Limb (tissue), 2 donors: ENCODE measurements at regions not wholly inside any gene's neighbourhood (a gene's known extent, or its start where the extent isn't known, plus 50 kb on each side); places are given as distances from the start of the nearest gene placed in this dataset.

Source experiments
- DNase-seq, 2 donors: peaks; one replicate each; pipeline ENCODE4 v3.0.0-alpha.2; 2016; ENCODE audit errors: extremely low spot score in 2 of 2

DNA sequence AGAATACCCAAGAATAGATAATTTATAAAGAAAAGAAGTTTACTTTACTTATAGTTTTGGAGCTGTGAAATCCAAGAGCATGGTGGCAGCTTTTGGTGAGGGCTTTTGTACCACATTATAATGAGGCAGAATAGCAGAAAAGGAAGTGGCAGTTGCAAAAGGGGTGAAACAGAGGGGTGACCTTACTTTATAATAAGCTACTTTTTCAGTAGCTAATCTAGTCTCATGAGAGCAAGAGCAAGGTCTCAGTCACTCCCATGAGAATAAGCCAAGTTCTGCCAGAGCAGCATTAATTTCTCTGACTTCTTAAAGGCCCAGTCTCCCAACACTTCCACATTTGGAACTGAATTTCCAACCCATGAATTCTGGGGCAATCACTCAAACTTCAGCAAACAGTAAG lies 502.0 kb downstream of the GBA3 start:
- DNase-seq = no peak

DNA sequence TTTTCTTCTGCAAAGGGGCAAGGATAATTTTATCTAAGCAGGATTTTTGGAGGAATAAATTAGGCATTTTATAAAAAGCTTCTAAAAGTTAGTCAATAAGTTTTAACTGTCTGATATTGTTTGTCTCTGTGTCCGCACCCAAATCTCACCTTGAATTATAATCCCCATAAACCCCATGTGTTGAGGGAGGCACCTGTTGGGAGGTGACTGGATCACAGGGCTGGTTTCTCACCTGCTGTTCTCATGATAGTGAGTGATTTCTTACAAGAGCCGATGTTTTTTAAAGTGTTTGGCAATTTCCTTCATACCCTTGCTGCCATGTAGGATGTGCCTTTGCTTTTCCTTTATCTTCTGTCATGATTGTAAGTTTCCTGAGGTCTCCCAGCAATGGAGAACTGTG lies 481.4 kb downstream of the GBA3 start:
- DNase-seq = no peak

DNA sequence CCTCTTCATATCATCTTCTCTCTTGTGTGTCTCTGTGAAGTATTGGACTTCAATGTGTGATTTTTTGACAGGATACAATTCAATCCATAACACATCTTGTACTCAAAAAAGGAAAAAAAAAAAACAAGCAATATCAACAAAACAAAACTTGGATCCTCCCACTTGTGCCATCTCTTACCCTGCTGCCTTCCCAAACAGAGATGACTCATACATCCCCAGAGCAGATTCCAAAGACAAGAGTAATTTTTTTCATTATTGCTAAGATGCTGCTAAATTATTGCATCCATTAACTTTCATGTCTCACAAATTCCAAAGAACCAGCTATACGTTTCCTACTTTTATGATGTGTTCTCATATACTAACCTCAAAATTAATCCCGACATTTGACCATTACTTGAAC lies 479.2 kb downstream of the GBA3 start:
- DNase-seq = no peak

DNA sequence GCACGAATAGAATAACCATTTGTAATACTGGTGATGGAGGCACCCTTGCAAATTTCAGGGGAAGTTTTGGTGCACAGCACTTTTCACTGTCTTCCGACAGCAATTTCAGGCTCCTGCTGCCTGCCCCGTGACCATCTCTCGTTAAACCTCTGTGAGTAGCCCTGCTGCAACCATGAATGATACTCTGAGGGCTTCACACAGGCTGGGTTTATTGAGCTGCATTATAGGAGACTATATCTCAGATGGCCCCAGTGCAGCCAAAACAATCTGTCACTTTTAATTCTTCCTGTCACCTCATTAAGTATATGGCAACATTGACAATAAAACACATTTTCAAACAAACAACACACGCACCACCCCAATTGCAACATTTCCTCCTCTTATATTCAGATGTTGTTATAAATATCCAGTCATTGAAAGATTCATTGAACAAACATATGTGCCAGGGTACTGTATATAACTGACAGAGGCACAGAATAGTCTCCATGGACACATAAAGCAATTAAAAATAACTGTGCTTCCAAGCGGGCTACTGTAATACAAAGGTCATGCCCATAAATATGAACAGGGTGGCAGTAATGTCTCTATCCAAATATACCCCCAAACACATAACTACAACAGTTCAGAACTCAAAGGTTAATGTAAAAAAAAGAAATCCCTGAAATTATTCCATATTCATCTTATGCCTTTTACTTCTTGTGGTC lies 477.0 kb downstream of the GBA3 start:
- no peak for DNase-seq

DNA sequence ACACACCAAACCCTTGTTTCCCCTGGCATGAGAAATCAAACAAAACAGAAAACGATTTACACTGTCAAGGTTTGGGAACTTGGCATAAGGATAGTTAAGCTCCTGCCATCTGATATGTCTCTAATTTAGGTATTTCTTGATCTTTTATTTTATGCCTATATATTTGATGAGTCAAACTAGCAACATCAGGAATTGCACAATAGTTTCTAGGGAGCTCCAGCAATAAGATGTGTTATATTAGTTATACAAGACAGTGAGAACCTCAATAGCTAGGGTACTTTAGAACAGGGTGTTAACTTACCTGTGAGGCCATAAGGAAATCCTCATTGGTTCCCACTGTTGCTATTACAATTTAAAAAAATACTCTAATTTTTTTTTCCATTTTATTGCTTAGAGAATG lies 474.2 kb downstream of the GBA3 start:
- no peak for DNase-seq

DNA sequence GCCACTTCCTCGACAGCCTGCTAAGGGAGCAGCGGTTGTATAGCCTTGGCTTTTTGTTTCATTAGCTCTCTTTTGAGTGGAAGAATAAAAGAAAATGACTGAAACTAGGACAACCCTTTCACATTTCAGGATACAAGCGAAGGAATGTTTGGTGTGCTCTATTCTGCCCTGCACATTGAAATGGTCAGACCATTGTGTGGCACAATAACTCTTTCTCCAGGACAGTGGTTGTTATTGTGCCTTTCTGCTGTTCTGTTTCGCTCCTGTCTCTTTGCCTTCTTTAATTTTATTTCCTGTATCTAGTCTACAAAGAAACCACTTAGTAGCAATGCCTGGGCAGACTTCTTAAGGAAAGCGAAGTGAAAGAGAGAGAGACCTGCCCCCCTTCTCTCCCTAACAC lies 473.7 kb downstream of the GBA3 start:
- no peak for DNase-seq

DNA sequence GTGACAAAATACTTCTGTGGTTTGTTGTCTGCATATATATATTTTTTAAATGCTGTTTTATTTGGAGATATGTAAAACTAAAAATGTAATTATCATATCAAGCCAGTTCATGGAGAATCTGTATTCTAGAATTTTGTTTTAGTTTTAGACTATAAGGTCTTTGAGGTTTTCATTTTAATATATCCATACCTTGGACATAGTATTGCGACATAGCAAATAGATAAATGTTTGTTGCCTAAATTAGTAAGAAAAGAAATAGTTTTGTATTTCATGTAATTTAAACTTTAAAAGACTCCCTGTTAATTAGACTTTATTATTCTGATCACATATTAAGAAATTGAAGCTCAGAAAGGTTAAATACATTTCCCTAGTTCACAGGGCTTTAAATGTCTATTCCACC lies 472.9 kb downstream of the GBA3 start:
- no peak for DNase-seq

DNA sequence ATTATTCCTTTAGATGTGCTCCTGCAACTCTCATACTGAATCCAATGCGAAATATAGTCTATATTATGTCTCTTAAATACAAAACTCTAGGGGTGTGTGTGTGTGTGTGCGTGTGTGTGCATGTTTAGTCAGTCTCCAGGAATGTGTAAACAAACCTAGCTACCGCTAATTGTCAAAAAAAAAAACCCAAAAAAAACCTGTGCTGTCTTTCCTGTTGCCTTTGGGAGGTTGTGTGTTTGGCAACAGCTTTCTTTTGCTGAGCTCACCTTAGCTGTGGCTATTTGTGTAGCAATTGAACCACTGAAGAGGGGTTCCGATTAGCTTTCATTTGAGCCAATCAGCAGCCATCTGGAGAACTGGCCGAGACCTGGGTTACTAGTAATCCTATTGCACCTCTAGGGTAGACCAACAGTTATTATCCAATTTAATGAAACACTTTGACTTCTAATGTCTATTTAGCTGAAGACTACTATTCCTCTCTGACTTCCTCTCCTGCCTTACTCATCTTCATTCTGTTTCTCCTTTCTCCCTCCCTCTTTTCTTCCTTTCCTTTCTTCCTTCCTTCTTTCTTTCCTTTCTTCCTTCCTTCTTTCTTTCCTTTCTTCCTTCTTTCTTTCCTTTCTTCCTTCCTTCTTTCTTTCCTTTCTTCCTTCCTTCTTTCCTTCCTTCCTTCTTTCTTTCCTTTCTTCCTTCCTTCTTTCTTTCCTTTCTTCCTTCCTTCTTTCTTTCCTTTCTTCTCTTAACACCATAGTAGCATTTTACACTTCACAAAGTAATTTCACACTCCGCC lies 471.1 kb downstream of the GBA3 start:
- DNase-seq = no peak

DNA sequence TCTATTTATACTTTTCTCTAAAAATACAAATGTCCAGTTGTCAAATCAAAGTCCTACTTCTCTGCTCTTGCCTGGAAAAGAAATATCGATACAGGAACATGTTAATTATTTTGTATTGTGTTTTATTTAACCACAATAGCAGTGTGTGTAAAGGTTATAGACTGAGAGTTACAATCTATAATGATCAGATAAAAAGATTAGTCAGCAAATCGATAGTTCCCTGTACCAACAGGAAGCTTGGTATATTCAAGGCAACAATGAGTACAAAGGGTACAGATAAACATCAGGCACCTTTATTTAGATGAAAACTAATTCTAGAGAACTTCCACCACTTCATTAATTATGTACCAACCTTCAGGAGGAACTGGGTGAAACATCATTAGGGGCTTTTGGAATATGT lies 469.5 kb downstream of the GBA3 start:
- no peak for DNase-seq

DNA sequence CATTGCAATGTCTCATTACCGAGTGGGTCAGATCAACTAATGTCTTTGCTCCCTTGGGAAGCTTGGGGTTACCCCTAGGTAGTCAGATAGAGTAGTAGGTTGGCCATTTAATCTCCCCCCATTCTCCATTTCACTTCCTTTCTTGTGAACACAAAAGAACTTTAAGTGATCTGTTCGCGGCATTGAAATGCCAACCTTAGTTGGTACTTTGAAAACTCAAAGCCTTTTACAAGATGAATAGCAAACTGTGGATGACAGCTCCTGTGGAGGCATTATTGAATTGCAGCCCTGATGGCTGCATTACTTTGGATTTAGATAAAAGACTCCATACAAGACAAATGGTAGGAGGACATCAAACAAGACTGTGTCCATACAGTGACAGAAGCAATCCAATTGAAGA lies 469.1 kb downstream of the GBA3 start:
- no peak for DNase-seq

DNA sequence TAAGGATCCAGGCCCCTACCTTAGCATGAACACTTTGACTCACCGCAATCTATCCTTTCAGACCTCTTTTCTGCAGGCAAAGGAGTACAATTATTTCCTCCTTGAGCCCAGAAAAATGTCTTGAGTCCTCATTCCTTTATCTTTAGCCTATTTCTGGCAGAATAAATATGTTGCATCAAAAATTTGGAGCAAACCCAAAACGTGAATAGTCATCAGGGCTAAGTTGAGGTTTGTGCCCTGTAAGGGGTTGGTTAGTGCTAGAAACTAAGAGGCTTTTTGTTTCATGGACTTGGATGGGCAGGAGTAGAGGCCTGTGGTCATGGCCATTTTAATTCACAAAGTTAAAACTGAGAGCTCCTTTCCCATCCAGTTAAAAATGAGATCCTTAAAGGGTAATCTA lies 460.3 kb downstream of the GBA3 start:
- DNase-seq = no peak

DNA sequence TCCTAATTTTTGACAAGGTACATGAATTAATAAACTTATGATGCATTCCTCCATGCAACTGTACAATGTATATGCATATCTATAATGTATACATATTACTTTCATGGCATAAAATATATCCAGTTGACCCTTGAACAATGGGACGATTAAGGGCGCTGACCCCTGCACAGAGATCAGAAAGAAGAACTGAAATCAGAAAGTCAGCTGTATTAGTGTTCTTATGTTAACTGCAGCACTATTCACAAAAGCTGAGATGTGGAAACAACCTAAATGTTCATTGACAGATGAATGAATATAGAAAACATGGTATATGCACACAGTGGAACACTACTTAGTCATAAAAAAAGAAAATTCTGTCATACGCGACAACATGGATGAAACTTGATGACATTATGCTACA lies 457.1 kb downstream of the GBA3 start:
- DNase-seq = no peak

DNA sequence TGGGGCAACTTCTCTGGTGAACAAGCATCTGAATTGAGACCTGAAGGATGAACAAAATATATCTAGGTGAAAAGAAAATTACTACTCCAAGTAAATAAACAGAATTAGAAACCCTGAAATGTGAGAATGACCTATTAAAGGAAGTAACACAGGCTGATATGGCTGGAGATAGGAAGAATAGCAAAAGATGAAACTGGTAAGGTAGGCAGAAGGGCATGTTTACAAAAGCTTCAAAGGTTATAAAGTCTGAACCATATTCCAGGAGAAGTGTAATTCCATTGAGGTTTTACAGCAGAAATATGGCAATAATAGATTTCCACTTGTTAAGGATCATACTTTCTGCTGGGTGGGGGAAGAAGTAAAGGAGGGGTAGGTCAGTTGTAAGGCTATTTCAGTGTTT lies 452.0 kb downstream of the GBA3 start:
- DNase-seq = no peak

DNA sequence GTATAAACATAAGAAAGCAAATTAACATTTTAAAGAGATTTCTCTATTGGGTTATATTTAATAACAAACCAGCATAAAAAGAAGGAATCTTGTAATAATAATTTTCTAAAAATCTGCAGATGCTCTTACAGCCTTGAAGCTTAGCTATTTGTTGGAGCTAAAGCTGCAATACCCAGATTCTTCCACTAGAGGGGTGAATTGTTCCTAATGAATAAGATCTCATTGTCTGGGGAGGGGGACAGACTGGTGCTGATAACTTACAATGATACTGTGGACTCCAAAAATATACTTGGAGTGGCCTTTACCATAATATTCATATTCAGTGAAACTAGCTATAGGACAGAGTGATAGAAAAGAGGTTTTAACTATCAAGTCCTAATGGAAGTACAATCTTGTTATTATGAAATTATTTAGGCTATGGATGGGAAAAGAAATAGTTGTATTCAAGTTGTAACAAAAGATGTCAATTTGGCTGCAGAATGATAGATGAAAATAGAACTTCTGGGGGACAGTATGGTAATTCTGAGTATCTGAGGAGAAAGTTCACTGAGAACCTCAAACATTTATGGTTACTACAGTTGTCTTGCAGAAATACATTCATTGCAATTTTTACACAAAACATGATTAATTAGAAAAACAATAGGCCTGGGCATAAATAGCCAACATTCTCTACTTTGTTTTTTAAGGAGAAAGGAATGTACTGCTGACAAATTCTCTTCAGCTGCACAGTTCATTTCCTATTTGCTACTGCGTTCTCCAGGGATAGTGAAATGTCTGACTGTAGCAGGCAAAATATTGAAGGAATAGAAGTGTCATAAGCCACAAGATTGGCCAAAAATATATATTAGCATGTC lies 443.3 kb downstream of the GBA3 start:
- DNase-seq = peak in 1 of 2 donors; percentile 33

DNA sequence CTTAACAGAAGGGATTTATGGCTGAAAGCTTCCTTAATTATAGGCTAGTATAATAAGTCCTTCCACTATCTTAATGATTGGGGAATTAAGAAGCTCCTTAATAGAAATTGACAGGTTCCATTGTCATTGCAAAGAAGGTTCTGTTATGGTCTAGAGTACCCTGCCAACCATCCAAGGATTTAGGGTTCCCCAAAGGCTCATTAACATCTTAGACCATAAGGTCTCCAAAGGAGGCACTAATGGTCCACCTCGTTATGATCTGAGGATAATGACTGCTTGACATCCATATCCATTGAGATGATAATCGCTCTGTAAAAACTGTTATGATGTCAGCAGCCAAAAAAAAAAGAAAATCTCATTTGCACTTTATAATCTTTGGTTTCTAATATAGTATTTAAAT lies 441.6 kb downstream of the GBA3 start:
- no peak for DNase-seq

DNA sequence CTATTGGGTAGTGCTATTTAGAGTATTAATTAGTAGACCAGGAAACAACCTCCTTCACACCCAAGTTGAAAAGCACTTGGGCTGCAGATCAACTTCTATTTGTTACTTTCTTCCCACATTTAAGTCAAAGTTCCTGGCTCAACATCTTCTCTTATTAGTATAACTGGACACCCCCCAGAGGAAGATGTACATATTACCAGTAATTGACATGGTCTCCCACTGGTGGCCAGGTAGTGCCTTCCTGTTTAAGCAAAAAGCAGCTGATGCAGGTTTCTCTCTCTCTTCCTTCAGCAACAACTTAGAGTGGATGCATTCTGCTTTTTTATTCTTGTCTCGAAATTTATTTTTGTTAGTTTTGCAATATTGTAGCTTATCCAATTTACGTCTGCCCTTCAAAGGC lies 438.1 kb downstream of the GBA3 start:
- no peak for DNase-seq

DNA sequence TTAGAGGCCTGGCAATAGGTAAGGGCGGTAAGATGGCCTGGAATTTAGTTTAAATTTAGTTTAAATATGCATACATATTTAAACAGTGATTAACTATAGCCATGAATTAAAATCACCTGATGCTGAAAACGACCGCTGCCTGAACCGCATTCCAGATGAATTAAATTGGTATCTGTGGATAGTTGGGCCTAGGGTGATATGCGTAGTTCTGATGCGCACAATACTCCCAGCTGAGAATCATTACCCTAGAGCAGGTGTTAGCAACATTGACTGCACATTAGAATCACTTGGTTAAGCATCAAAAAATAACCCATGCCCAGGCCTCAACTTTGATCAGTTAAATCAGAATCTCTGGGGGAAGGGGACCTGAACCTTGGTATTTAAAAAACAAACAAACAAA lies 432.4 kb downstream of the GBA3 start:
- no peak for DNase-seq

DNA sequence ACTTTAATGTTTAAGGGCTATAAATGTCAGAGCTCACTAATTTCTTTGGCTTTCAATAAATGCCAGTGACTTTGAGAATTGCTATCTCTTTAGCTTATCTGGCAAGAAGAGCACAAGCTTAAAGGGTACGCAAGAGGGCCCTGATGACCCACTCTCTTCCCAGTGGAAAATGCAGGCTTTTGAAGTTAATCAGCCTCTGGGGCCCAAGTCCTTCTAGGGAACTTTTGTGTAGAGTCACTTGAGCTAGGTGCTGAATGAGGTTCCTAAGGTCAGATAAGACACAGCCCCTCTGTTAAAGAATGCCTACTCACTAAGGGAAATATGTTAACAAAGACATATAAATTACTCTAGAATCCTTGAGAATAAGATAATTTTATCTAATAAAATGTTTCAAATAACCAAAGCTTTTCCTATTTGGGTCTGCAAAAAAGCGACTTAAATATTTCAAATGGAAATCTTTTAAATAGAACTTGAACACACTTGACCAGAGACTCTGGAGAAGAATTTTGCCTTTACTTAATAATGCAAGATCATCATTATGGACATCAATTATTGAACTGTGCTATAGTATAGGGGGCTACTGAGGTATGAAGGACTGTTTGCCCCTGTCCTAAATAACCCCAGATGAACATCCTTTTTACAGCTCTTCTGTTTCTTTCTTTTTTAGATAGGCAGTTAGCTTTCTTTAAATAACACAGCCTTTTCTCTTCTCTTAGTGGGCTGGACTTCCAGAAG lies 430.1 kb downstream of the GBA3 start:
- no peak for DNase-seq

DNA sequence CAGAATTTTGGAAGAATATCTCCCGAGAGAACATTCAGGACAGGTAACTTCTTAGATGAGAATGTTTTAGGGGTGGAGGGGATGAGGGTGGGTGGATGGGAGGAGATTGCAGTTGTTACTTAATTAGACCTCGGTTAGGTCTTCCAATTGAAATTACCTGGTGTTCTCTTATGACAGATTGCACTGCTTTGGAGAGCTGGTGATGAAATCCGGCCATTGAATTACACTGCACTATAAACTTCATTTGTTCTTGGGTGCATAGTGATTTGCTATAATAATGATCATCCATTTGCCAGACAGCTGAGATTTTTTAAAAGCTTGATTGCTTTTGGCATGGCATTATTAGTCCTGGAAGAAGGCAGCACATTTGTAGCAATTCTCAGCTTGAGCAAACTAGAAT lies 427.6 kb downstream of the GBA3 start:
- DNase-seq = no peak

DNA sequence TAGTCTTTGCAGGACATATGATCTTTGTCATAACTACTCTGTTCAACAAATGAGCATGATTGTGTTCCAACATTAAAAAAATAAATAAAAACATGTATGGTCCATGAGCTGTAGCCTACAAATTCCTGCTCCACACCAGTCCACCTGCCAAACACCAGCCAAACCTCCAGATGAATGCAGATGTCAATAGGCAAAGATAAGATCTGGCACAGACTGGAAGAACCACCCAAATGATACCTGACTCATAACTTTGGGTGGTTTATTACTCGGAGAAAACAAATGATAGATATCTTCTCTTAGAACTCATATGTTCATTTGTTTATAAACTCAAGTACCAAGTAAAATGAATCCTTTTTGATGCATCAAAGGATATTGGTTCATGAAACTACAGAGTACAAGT lies 425.1 kb downstream of the GBA3 start:
- DNase-seq = no peak

DNA sequence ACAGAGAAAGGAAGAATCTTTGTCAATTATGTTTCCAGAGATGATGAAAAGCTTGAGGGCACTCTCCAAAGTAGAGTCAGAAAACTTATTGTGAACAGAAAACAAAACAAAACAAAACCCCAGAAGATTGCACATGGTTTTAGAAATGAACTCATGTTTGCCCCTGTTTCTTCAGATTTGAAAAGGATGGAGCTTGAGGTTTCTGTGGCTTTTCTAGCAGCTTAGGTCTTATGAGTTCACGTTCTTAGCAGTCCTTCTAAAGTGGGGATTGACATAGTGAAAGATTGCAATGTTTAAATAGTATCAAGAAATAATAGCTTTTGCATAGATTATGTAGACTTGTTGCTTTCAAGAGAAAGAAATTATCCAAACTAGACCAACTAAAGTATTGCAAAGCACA lies 421.8 kb downstream of the GBA3 start:
- DNase-seq = no peak

DNA sequence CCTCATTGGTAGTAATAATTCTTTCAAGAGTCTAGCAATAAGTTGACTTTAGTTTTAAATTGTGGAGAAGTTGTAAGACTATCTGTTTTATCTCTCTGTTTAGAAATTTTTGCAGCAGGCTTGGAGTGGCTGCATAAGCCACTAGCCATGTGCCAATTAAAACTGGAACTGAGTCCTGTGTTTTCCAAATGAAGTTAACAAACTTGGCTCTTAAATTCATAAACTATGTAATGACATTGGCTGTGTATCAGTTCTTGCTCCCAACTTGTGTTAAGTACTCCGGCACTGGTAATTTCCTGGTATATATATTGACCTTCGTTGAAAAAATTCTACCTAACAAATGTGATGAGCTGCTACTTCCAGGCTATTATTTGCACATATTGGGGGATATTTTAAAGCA lies 420.4 kb downstream of the GBA3 start:
- DNase-seq = no peak
